A549 (cell line): ENCODE measurements at regions not wholly inside any gene's neighbourhood (a gene's known extent, or its start where the extent isn't known, plus 50 kb on each side); places are given as distances from the start of the nearest gene placed in this dataset.

ENCODE experiments used
- BHLHE40 ChIP-seq: IDR thresholded peaks from 2 replicates; pipeline ENCODE4 v1.6.1; 2012; ENCODE audit warnings: low read depth, low read length, inconsistent platforms
- CBX8 ChIP-seq: fragments of 200-600 bp; sonication (generic); IDR thresholded peaks from 2 replicates; pipeline ENCODE4 v1.6.1; 2016
- CEBPB ChIP-seq, 2 experiments: fragments of >200 bp in 1 of 2; sonication (Bioruptor Twin) in 1 of 2; formaldehyde crosslinking in 1 of 2; IDR thresholded peaks; 2 replicates each; pipeline ENCODE4 v1.6.1; 2012 to 2016
- EHF ChIP-seq: fragments of 250-450 bp; sonication (Bioruptor Pico); IDR thresholded peaks from 2 replicates; pipeline ENCODE4 v1.5.0; 2020; ENCODE audit warnings: mild to moderate bottlenecking
- FOSL2 ChIP-seq, 2 experiments: fragments of 450-650 bp in 1 of 2; fragments of >200 bp in 1 of 2; sonication (Bioruptor Twin) in 1 of 2; formaldehyde crosslinking; IDR thresholded peaks; 2 replicates each; pipeline versions ENCODE4 v1.5.0 to v1.6.1; 2016 to 2020; ENCODE audit warnings: mild to moderate bottlenecking in 1 of 2, moderate library complexity in 1 of 2
- MYC ChIP-seq: IDR thresholded peaks from 2 replicates; pipeline ENCODE4 v1.6.1; 2012; ENCODE audit warnings: mild to moderate bottlenecking, inconsistent platforms, low read length, improper control_type of control experiment, borderline replicate concordance
- NPAS2 ChIP-seq: fragments of 250-450 bp; sonication (Bioruptor Pico); IDR thresholded peaks from 2 replicates; pipeline ENCODE4 v1.8.0; 2022; ENCODE audit warnings: mild to moderate bottlenecking, moderate library complexity, borderline replicate concordance
- NR3C1 ChIP-seq: fragments of >200 bp; sonication (Bioruptor Twin); formaldehyde crosslinking; IDR thresholded peaks from 3 replicates; pipeline ENCODE4 v1.6.1; 2017
- POLR2A ChIP-seq: IDR thresholded peaks from 2 replicates; pipeline ENCODE4 v1.6.1; 2012; ENCODE audit warnings: mild to moderate bottlenecking, low read length
- RFX5 ChIP-seq: fragments of 450-650 bp; IDR thresholded peaks from 2 replicates; pipeline ENCODE4 v1.7.1; 2014; ENCODE audit warnings: antibody characterized with exemption, mild to moderate bottlenecking, moderate library complexity
- ZFP36 ChIP-seq: fragments of 450-650 bp; IDR thresholded peaks from 2 replicates; pipeline ENCODE4 v1.6.1; 2014; ENCODE audit warnings: borderline replicate concordance; ENCODE audit not compliant: partially characterized antibody
- TF ChIP-seq, protein P1 (sequence below): fragments of >200 bp; sonication (Bioruptor Twin); formaldehyde crosslinking; IDR thresholded peaks from 3 replicates; pipeline ENCODE4 v1.5.1; 2016
- TF ChIP-seq, protein P2 (sequence below): fragments of 150-350 bp; IDR thresholded peaks from 2 replicates; pipeline ENCODE4 v1.6.1; 2014; ENCODE audit warnings: low read depth, mild to moderate bottlenecking, low read length

DNA sequence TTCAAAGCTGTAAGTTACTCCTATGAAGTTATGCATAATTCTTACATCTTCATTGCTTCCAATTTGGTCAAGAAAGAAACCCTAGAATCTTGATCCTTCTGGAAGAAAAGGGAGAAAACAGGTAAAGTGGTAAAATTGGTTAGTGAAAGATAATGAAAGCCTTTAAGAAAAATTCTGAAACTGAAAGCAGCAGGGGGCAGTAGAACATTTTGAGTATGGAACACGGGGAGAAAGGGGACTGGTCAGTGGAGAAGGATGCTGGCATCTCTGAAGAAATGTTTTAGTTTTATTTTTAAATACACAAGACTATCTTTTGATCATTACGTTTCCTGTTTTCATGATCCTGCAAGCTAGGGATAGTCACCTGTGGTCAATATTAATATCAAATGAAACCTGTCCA lies 54.3 kb downstream of the SLIT2 start:
- no peak for TF ChIP-seq ZFP36
- TF ChIP-seq, protein P1, sequence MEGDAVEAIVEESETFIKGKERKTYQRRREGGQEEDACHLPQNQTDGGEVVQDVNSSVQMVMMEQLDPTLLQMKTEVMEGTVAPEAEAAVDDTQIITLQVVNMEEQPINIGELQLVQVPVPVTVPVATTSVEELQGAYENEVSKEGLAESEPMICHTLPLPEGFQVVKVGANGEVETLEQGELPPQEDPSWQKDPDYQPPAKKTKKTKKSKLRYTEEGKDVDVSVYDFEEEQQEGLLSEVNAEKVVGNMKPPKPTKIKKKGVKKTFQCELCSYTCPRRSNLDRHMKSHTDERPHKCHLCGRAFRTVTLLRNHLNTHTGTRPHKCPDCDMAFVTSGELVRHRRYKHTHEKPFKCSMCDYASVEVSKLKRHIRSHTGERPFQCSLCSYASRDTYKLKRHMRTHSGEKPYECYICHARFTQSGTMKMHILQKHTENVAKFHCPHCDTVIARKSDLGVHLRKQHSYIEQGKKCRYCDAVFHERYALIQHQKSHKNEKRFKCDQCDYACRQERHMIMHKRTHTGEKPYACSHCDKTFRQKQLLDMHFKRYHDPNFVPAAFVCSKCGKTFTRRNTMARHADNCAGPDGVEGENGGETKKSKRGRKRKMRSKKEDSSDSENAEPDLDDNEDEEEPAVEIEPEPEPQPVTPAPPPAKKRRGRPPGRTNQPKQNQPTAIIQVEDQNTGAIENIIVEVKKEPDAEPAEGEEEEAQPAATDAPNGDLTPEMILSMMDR = no peak
- no peak for TF ChIP-seq MYC
- no peak for TF ChIP-seq NR3C1
- no peak for TF ChIP-seq CEBPB (IDR thresholded peaks at IDR 0.05)
- TF ChIP-seq, protein P2, sequence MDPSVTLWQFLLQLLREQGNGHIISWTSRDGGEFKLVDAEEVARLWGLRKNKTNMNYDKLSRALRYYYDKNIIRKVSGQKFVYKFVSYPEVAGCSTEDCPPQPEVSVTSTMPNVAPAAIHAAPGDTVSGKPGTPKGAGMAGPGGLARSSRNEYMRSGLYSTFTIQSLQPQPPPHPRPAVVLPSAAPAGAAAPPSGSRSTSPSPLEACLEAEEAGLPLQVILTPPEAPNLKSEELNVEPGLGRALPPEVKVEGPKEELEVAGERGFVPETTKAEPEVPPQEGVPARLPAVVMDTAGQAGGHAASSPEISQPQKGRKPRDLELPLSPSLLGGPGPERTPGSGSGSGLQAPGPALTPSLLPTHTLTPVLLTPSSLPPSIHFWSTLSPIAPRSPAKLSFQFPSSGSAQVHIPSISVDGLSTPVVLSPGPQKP = no peak
- no peak for TF ChIP-seq NPAS2
- TF ChIP-seq BHLHE40 = no peak
- no peak for TF ChIP-seq CBX8
- no peak for TF ChIP-seq POLR2A
- TF ChIP-seq EHF (CRISPR knock-in tag) = no peak
- TF ChIP-seq FOSL2 (IDR thresholded peaks at IDR 0.05) = no peak
- no peak for TF ChIP-seq FOSL2 (CRISPR knock-in tag; IDR thresholded peaks at IDR 0.05)
- no peak for TF ChIP-seq RFX5
